ENCODE measurements at regions not wholly inside any gene's neighbourhood (a gene's known extent, or its start where the extent isn't known, plus 50 kb on each side); places are given as distances from the start of the nearest gene placed in this dataset.
"Not testable (repeated sequence)": the region's sequence is repeated elsewhere in the genome, so short reads cannot be mapped to it uniquely, and the experiment has no call there.

DNA sequence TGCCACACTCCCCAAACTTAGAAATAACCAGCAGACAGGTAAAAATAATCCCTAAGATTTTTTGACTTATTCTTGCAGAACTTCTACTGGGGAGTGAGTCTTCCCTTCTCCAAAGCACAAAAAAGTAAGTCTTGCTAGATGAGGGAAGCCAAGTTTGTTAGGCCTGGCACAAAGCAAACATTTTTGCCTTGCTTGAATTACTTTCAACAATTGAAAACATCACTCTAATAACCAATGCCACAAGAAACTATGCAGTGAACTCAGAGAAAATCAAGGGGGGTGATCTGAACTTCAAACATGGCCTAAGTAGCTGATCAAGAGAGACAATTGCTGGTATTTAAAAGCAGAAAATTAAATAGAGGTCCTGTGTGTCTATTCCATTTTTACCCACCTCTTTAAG, 123.6 kb upstream of the SLC1A3 start:
- DNase-seq, result no peak

DNA sequence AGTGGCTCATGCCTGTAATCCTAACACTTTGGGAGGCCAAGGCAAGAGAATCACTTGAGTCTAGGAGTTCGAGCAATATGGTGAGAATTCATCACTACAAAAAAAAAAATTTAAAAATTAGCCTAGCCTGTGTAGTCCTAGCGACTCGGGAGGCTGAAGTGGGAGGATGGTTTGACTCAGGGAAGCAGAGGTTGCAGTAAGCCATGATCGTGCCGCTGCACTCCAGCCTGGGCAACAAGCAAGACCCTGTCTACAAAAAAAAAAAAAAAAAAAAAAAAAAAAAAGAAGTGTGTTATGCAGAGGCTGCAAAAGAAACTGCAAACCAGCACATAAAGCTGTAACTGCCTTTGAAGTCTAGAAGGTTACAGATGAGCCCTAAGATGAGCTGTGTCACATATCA, 116.9 kb upstream of the SLC1A3 start:
- no peak for DNase-seq

DNA sequence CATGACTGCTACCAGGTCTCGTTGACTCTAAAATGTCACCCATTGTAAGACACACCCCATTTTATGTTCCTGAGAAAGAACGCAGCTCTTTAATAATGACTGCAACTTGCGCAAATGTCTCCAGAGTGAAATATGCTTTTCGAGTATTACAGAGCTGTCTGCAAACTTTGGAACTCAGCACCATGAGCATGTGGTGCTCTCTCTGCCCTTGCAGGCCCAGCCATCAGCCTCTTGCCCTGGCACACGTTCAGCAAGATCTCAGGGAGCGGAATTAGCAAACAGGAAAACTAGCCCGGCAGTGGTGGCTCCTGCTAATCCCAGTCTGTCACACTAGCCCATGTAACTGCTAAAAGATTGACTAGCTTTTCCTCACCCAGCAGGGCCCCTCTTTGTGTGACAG, 114.5 kb upstream of the SLC1A3 start:
- no peak for DNase-seq

DNA sequence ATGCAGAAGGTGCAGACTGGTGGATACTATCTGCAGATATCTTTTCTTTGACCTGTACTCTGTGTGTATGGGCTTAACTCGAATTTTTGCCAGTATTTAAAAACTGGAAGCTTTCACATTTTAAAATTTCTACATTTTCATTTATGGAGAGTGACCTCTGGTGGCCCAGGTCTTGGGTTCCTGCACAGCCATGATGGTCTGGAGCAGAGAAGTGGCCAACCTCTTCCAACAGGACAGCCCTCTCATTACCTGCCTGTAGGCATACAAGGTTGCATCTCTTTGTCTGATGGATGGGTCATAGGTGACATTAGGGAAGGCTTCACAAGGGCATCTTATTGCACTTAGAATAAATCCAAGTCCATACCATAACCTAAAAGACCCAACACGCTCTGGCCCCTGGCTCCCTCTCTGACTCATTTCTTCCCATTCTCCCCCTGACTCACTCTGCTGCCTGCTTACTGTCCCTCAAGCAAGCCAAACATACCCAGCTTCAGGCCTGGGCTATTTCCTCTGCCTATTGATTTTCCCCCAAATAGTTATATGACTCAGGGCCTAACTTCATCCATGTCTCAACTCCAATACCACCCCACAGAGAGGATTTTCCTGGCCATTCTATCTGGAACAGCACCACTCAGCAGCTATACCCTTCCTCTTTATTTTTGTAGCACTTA, 113.3 kb upstream of the SLC1A3 start:
- no peak for DNase-seq

DNA sequence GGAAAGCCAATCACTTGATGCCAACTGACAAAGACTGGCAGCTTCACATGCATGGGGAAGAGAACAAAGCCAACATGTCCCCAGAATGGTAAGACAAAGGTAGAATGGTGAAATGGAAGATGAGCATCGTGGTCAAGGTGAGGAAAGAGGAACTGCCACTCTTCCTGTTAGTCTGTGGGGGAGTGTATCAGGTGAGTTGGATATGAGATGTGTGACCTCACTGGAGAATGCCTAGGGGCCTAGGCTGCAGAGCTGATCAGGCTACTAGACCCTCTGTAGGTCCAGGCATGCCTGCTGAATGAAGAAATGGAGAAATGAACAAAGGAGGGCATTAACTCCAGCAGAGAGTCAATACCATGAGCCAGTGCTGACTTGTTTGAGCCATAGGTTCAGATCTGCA, 112.4 kb upstream of the SLC1A3 start:
- DNase-seq, result no peak

DNA sequence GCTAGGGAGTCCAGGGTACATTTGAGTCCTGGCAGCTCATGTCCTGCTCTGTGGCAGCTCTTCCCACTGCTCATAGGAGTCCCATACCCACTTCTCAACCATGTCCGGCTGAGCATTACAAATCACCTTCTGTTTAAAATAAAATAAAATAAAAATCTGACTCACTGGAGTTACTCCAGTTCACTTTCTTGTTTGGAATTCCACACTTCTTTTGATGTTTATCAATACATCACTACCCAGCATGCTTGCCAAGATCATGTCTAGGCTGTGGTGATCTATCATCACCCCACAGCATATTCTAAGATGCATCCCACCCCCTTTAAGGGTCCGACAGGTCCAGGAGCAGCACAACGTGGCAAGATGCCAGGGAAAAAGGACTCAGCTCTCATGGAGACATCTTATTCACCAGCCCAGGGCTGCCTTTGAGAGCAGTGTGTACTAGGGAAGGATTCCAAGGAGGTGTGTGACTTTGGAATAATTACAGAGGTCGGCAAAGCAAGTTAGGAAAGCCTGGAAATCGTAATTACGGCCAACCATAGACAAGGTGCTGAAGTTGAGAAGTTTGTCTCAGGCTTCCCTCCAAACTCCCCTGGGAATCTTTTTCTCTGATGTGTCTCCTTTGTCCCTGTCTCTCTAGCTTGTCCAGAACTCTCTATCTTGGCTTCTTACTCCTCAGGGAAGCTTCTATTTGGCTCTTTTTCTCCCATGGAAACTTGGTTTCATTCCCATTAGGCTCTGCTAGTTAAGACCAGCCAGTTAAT, 111.4 kb upstream of the SLC1A3 start:
- no peak for DNase-seq

DNA sequence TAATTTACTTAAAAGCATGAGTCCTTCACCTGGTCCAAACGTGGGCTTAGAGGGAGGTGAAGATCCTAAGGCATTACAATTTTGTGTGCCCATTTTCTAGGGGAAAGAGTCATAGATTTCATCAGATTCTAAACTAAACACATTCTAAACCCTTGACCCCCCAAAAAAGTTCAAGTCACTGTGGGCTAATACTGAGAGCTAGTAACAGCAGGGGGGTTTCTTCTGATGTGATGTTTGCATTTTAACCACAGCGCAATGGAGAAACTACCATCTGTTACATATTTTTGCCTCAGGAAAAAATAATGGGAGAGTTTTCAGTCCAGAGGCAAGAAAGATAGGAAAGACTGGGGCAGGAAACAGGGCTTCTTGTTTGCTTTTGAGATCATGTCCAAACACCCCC, 110.8 kb upstream of the SLC1A3 start:
- DNase-seq, result no peak

DNA sequence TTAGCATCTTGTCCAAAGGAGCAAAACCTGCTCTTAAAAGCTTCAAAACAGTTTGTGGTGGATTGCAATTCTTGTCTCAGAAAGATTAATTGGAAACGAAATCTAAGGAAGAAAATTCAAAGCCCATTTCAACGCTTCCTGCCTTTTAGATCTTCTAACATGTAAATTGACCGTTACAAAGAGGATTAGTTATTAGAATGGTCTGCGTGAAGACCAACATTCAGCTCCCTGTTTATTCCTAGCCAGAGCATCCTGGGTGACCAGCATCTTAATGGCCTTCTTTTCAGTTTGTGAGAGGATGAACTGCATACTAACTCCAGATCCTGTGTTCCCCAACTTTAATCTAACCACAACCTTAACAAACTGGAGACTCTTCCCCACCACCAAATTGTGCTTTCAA, 109.9 kb upstream of the SLC1A3 start:
- no peak for DNase-seq

DNA sequence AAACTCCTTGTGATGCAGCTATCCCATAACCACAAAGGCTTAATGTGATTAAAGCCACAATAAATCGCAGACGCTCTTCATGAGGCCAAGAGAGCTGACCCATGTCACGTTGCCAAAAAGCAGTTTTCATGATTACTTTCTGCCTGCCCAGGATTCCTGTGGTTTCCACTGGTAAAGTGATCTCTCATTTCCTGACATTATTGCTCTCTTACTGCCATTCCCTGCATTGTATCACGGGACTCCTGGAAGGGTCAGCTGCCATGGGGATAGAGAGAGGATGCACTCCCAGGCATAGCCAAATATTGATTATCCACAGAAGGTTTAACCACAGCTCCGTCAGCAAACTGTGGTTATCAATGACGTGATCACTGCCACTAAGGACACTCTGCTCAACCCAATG, 103.8 kb upstream of the SLC1A3 start:
- DNase-seq, result no peak

DNA sequence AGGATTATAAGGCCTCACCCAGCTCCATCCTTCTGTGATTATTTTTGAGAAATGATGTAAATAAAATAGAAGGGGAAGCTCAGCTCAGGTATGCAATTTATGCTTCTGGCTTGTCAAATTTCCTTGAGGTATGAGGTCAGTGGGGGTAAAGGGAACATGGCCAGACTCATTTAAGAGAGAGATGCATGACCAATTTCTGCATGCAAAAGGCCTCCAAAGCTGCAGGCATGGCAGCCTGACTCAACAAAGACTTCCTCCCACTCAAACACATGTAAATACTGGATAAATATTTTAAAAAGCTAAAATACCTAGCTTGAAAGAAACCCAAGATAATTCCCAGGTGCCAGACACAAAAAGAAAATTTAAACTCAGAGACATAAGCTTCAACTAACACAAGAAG, 101.4 kb upstream of the SLC1A3 start:
- no peak for DNase-seq

DNA sequence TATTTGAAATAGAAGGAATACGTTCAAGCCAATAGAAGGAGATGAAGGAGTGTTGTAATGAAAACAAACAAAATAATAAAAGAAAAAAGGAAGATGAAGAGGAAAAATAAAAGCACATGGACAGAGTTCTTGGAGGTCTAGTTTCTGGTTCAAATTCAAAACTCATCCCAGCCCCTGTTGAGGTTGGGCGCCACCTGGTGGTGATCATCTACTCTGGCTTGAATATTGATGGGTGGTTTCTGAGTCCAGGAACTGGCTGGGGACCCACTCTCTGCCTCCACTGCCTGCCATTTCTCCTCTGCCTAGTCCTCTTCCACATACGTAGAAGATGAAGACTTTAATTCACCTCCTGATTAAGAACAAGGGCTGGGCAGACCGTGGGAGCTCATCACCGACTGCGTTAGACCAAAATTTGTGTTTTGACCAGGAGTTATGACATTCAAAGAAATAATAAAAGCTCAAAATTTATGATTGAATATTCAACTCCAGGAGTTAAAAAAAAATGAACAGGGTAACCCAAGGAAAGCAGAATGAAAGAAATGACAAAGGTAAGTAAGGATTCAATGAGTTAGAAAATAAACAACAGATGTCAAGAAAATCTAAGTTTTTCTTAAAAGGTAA, 99.0 kb upstream of the SLC1A3 start:
- DNase-seq, result peak; percentile 62 to 90

DNA sequence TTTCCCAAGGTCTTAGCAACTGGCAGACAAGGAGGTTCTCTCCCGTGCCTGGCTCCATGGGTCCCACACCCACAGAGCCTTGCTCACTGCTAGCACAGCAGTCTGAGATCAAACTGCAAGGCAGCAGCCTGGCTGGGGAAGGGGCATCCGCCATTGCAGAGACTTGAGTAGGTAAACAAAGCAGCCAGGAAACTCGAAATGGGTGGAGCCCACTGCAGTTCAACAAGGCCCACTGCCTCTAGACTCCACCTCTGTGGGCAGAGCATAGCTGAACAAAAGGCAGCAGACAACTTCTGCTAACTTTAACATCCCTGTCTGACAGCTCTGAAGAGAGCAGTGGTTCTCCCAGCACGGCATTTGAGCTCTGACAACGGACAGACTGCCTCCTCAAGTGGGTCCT, 98.1 kb upstream of the SLC1A3 start:
- not testable (repeated sequence) for DNase-seq

DNA sequence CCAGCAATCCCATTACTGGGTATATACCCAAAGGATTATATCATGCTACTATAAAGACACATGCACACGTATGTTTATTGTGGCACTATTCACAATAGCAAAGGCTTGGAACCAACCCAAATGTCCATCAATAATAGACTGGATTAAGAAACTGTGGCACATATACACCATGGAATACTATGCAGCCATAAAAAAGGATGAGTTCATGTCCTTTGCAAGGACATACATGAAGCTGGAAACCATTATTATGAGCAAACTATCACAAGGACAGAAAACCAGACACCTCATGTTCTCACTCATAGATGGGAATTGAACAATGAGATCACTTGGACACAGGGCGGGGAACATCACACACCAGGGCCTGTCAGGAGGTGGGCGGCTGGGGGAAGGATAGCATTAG, 92.8 kb upstream of the SLC1A3 start:
- not testable (repeated sequence) for DNase-seq

DNA sequence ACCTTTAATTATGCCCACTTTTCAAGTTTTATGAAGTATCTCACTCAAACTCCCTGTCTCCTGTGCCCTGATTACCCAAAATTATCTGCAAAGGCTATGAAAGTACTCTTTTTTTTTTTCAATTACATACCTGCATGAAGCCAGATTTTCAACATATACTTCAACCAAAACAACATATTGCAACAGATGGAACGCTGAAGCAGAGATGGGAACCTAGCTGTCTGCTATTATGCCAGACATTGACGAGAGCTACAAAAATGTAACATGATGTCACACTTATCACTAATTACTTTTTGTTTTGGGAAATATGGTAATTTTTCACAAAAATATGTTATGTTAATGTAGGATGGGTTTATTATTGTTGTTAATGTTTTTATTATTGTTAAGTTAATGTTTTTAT, 86.5 kb upstream of the SLC1A3 start:
- DNase-seq, result no peak

DNA sequence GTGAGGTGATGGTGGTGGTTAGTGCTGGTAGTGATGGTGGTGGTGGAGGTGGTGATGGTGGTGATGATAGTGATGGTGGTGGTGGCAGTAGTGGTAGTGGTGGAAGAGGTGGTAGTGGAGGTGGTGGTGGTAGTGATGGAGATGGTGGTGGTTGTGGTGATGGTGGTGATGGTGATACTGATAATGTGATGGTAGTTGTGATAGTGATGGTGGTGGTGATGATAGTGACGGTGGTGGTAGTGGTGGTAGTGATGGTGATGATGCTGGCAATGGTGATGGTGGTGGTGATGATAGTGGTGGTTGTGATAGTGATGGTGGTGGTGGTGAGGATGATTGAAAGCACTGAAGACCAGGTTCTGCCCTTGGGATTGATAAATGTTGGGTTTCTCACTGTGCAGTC, 85.2 kb upstream of the SLC1A3 start:
- no peak for DNase-seq

DNA sequence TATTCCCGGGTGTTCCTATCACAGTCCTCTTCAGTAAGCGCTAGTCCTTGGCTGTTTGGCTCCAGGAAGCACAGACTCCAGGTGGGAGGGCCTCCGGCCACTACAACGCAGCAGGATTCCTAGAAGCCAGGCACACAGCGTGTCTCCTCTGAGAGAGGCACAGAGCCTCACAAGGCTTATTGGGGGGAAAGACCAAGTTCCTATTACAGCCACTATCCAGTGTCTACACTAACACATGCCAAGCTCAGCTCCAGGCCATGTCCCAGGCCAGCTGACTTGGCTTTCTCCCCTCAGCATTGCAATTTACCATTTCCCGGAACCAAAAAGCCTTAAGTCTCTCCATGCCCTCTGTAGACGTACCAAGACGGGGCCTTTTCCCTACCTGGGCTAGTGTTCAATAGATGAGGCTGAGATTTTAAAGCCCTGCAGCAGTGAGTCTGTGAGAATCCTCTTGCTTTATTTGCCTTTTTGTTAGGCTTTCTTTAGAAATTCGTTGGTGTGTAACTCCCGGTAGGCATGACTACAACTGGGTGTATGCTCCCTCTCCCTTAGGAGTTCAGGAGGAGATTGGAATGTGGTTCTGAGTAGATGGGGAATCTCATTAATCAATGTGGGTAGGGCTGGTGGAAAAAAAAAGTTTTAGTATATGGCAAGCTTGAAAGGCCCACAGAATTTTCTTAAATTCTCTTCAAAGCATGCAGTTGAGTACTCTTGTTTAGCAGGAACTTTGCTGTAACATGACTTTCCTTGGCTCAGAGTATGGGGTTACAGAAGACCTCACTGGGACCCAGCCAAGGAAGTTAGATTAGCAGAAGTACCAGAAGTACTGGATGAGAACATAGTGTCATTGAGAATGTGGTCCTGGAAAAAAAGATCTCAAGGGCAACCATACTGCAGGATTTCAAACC, 84.3 kb upstream of the SLC1A3 start:
- no peak for DNase-seq

DNA sequence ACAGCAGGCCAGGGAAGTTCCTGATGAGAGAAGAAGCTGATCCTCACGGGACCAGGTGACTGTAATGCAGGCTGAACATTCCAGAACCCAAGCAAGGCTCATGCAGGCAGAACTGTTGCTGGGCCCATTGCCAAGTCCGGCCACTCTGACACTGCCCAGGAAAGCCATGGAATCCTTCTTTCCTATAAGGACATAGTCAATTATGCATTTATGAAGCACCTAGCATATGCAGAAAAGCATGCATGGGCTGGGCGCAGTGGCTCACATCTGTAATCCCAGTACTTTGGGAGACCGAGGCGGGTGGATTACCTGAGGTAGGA, 83.7 kb upstream of the SLC1A3 start:
- DNase-seq, result no peak

DNA sequence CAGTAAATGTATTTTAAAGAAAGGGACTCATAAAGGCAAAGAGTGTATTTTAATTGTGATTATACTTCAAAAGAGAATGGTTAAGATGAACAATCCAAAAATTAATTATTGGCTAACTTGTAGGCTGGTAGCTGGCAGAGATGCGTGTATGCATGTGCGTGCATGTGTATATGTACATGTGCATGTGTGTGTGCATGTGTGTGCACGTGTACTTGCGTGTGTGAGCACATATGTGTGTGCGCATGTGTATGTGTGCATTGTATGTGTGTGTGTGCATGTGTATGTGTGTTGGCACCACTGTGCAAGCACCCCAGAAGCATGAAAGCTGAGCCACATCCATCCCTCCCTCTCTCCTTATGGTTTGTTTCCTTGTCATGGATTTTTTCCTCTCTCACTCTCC, 83.0 kb upstream of the SLC1A3 start:
- no peak for DNase-seq

DNA sequence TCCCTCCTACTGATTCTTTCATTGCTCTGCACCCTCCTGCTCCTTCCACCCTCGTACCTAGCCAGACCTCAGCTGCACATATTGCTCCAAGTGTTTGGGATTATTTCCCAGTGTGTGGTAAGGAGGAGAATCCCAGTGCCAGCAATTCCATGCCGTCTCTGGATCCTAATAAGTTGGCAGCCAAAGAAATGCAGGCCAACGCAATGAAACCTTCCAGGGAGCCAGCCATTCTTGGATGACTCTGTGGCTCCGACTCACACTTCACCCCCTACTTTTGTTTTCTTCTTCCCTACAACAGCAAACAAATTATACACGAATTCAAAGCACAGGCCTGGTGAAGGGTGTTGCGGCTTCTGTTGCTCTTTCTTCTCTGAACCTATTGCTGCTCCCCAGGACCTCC, 82.5 kb upstream of the SLC1A3 start:
- no peak for DNase-seq

DNA sequence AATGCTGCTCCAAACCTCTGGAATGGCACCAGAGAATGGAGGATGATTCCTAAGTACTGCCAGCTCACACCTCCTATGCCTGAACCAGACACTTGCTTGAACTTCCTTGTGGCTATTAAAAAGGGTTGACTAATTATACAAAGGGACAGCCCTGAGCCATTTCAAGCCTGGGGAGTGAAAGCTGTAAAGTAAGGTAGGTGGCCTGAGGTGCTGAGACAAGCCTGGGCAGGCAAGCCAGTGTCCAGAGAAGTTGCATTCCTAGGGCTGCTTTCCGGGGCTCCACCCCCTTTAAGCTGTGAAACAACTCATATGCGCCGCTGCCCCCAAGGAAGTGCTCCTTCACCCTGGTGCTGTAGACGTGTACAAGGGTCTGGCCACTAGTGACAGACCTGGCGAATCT, 79.9 kb upstream of the SLC1A3 start:
- no peak for DNase-seq

DNA sequence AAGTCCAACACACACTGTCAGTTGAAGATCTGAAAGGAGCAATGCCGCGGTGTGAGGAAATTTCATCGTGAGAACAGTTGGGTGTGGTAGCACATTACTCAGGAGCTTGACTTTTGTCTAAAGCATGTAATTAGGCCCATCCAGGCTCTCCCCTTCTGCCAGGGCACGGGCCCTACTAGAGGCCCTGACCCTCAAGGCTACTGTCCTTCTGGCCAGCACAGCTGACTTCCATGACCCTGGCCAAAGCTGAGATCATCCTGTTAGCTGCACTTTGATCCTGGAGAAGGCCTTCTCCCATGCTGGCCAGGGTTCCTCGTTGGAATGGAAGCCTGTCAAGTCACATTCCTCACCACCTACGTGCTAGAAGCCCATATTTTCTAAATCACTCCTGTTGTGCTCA, 77.8 kb upstream of the SLC1A3 start:
- DNase-seq, result no peak

DNA sequence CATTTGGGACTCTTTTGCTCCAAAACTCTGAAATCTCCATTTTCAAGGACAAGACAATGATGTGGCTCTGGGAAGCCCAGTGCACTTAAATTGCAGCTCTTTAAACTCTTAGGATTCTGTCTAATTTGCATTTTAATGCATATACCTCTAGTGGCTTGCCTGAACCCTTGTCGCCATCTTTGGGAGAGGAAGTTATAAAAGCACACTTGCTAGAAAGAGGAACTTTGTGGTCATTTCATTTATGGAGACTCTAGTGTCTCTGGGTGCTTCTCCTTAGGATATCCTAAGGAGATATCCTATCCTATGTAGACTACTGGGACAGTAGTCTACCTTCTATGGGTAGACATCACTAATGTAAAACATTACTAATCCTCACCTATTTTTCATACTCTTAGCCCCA, 77.3 kb upstream of the SLC1A3 start:
- DNase-seq, result no peak

DNA sequence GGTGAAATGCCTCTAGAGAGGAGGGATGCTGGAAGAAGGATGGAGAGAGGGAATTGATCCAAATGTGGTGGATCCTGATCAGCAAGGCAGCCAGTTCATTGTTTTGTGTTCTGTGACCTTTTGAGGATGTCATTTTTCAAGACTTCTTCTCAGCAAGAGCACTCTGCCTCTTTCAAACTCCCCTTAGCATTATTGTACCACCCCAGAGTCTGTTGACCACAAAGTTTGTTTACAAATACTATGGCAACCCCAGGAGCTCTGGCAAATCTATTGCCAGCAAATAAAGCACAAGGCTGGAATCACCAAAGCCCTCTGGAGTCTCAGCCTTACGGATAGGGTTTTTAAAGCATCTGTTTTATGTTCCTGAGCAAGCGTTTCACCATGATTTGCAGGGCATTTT, 76.2 kb upstream of the SLC1A3 start:
- DNase-seq, result no peak

DNA sequence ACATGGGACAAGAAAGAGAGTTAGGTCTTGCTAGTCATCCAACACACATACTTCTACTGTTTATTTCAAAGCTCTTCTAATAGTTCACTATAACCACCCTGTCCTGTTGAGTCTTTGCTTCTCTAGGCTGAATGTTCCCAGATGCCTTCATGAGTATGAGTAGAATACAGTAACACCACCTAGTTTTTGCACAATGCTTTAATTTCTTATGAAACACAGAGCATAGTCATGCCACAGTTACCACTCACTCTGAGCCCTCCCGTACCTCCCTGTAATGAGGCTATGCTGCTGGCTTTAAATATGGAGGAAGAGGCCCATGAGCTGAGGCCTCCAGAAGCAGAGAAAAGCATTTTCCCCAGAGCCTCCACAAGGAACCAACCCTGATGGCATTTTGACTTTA, 75.0 kb upstream of the SLC1A3 start:
- no peak for DNase-seq
